ENCODE measurements at regions not wholly inside any gene's neighbourhood (a gene's known extent, or its start where the extent isn't known, plus 50 kb on each side); places are given as distances from the start of the nearest gene placed in this dataset.

DNA sequence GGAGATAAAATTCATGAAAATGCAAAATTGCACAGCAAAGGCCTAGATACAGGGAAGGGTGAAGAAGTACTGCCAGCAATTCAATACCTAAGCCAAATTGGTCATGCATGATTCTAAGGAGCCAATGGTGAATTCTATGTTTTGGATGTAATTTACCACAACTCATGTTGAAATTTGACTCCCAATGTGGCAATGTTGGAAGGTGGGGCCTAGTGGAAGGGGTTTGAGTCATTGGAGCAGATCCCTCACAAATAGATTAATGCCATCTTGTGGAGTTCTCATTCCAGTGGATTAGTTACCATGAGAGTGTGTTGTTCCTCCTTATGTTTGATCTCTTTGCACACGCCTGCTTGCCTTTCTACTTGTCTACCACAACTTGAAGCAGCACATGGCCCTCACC is 194.0 kb upstream of the ALG10 start:
- TF ChIP-seq, protein P1, sequence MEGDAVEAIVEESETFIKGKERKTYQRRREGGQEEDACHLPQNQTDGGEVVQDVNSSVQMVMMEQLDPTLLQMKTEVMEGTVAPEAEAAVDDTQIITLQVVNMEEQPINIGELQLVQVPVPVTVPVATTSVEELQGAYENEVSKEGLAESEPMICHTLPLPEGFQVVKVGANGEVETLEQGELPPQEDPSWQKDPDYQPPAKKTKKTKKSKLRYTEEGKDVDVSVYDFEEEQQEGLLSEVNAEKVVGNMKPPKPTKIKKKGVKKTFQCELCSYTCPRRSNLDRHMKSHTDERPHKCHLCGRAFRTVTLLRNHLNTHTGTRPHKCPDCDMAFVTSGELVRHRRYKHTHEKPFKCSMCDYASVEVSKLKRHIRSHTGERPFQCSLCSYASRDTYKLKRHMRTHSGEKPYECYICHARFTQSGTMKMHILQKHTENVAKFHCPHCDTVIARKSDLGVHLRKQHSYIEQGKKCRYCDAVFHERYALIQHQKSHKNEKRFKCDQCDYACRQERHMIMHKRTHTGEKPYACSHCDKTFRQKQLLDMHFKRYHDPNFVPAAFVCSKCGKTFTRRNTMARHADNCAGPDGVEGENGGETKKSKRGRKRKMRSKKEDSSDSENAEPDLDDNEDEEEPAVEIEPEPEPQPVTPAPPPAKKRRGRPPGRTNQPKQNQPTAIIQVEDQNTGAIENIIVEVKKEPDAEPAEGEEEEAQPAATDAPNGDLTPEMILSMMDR (IDR thresholded peaks at IDR 0.05) = no peak
- Histone ChIP-seq H3K27ac (no peak overlapping the region), H3K36me3 (no peaks in the 10 kb centered on the region), H3K4me3 (no peak overlapping the region), H3K4me1 (no peaks in the 10 kb centered on the region), H3K27me3 (no peaks in the 10 kb centered on the region), H3K9me3 (no peaks in the 10 kb centered on the region)
- intact Hi-C loops (cut with DNase I) = no loop called here
- DNase-seq = no peak
- 55 to 68% (median 63%) methylated on average over 1 of the region's 1 CpG for whole genome bisulfite sequencing, 4 donors
- no peak for ATAC-seq

GRCh38 chr12:33830070-33830469 is 192.2 kb upstream of the ALG10 start:
- Histone ChIP-seq H3K27me3 (no peaks in the 10 kb centered on the region), H3K4me3 (no peak overlapping the region), H3K9me3 (no peaks in the 10 kb centered on the region), H3K27ac (no peak overlapping the region), H3K36me3 (no peaks in the 10 kb centered on the region), H3K4me1 (no peaks in the 10 kb centered on the region)
- DNase-seq = no peak
- intact Hi-C loops (cut with DNase I) = no loop called here
- TF ChIP-seq, protein P1 (IDR thresholded peaks at IDR 0.05) = no peak
- no peak for TF ChIP-seq POLR2A (IDR thresholded peaks at IDR 0.05)
- no peak for ATAC-seq
- 75 to 92% (median 78%) methylated on average over 2 of the region's 2 CpGs for WGBS, 4 donors

DNA sequence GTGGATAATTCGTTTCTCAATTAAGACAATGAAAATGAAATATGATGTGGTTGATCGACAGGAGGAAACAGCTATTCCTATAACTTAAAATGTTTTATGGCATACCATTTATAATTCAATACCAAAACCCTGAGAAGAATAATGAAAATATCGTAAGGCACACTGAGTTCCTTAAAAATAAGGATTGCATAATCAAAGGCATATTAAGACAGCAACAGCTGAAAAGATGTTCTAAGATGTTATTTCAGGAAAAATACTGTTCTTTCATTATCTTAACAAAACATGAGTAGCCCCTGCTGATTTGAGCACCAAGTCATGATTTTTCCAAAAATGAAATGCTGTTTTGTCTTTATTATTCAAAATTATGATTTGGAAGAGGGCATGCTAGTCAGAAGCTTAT is 189.4 kb upstream of the ALG10 start:
- H3K27ac ChIP-seq = no peak overlapping the region
- no peak overlapping the region for H3K4me3 ChIP-seq
- WGBS, 4 donors = 49 to 78% (median 70%) methylated on average over 3 of the region's 3 CpGs
- TF ChIP-seq, protein P1 (IDR thresholded peaks at IDR 0.05) = no peak
- TF ChIP-seq POLR2A (IDR thresholded peaks at IDR 0.05) = no peak
- no peaks in the 10 kb centered on the region for H3K27me3 ChIP-seq
- ATAC-seq (no peak), DNase-seq (no peak)
- intact Hi-C loops (cut with DNase I) = no loop called here
- no peaks in the 10 kb centered on the region for H3K4me1 ChIP-seq
- H3K9me3 ChIP-seq = no peaks in the 10 kb centered on the region
- no peaks in the 10 kb centered on the region for H3K36me3 ChIP-seq

DNA sequence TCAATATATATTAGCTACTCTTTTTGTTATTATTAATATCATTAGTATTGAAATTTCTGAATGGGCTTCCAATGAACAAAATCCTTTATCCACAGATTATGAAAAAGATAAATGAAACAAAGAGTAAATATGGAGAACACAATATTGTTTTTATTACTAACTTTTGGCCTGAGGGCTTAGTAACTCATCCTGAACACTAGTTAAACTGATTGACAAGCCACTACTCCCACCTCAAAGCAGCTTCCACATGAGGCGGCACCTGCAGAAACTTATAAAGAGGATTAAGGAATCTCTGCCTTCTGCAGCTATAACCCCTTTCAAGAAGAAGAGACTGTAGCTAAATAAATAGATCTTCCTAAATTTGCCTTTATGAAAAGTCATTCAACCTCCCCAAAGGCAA is 187.6 kb upstream of the ALG10 start:
- Histone ChIP-seq H3K27ac (no peak overlapping the region), H3K36me3 (no peaks in the 10 kb centered on the region), H3K4me3 (no peak overlapping the region), H3K4me1 (no peaks in the 10 kb centered on the region), H3K27me3 (no peaks in the 10 kb centered on the region), H3K9me3 (peaks cover 0 to 2% (median 0%) of the 10 kb centered on the region in 12 donors)
- intact Hi-C loops (cut with DNase I) = no loop called here
- TF ChIP-seq, protein P1 (IDR thresholded peaks at IDR 0.05) = no peak
- no peak for TF ChIP-seq POLR2A (IDR thresholded peaks at IDR 0.05)
- ATAC-seq (no peak), DNase-seq (no peak)
- WGBS, 4 donors = 84 to 93% (median 92%) methylated on average over 1 of the region's 1 CpG

All from heart left ventricle (tissue), 16 donors.